NCI-H1105 (cell line): ENCODE measurements at regions not wholly inside any gene's neighbourhood (a gene's known extent, or its start where the extent isn't known, plus 50 kb on each side); places are given as distances from the start of the nearest gene placed in this dataset.
A peak's percentile ranks its signal among the peaks of the same experiment; 100 is the strongest.

Source experiments
- DNase-seq: peaks from one replicate; lab custom pipeline; 2025; lab: John Stamatoyannopoulos, UW

GRCh38 chr2:6355886-6356761 is 509.6 kb downstream of the CMPK2 start:
- DNase-seq = no peak

GRCh38 chr2:6358546-6358945 is 507.2 kb downstream of the CMPK2 start:
- DNase-seq = no peak

- no peak for DNase-seq
Measured at GRCh38 chr2:6358985-6359384, 506.7 kb downstream of the CMPK2 start.

GRCh38 chr2:6359964-6360363 is 505.7 kb downstream of the CMPK2 start:
- no peak for DNase-seq

- DNase-seq = no peak
Measured at GRCh38 chr2:6362671-6363450, 502.8 kb downstream of the CMPK2 start.

GRCh38 chr2:6368281-6368680 is 497.4 kb downstream of the CMPK2 start:
- DNase-seq = no peak

- no peak for DNase-seq
Measured at GRCh38 chr2:6369266-6369665, 496.4 kb downstream of the CMPK2 start.

- DNase-seq = no peak
Measured at GRCh38 chr2:6370753-6371551, 494.8 kb downstream of the CMPK2 start.

- DNase-seq = no peak
Measured at GRCh38 chr2:6372317-6372901, 493.3 kb downstream of the CMPK2 start.

GRCh38 chr2:6381326-6381725 is 484.4 kb downstream of the CMPK2 start:
- DNase-seq = no peak

GRCh38 chr2:6384341-6384740 is 481.4 kb downstream of the CMPK2 start:
- no peak for DNase-seq

GRCh38 chr2:6392354-6392753 is 473.4 kb downstream of the CMPK2 start:
- no peak for DNase-seq

GRCh38 chr2:6392966-6393365 is 472.7 kb downstream of the CMPK2 start:
- DNase-seq = no peak

GRCh38 chr2:6393819-6394218 is 471.9 kb downstream of the CMPK2 start:
- DNase-seq = no peak

- peak; percentile 31 for DNase-seq
Measured at GRCh38 chr2:6394276-6394675, 471.4 kb downstream of the CMPK2 start.

- no peak for DNase-seq
Measured at GRCh38 chr2:6398421-6398820, 467.3 kb downstream of the CMPK2 start.

- DNase-seq = no peak
Measured at GRCh38 chr2:6401301-6401700, 464.4 kb downstream of the CMPK2 start.

- DNase-seq = no peak
Measured at GRCh38 chr2:6408057-6408456, 457.6 kb downstream of the CMPK2 start.

GRCh38 chr2:6410313-6410712 is 455.4 kb downstream of the CMPK2 start:
- DNase-seq = no peak

- no peak for DNase-seq
Measured at GRCh38 chr2:6412533-6413091, 453.1 kb downstream of the CMPK2 start.

- no peak for DNase-seq
Measured at GRCh38 chr2:6417050-6417449, 448.7 kb downstream of the CMPK2 start.

GRCh38 chr2:6418291-6418690 is 447.4 kb downstream of the CMPK2 start:
- no peak for DNase-seq
